ENCODE measurements at regions not wholly inside any gene's neighbourhood (a gene's known extent, or its start where the extent isn't known, plus 50 kb on each side); places are given as distances from the start of the nearest gene placed in this dataset.
"Not testable (repeated sequence)": the region's sequence is repeated elsewhere in the genome, so short reads cannot be mapped to it uniquely, and the experiment has no call there.

GRCh38 chr10:44752451-44753441 is 158.4 kb upstream of the TMEM72 start:
- no peak for DNase-seq

- not testable (repeated sequence) for DNase-seq
Measured at GRCh38 chr10:44754355-44754754, 156.8 kb upstream of the TMEM72 start.

GRCh38 chr10:44755481-44755880 is 155.7 kb upstream of the TMEM72 start:
- DNase-seq, result no peak

- no peak for DNase-seq
Measured at GRCh38 chr10:44756216-44756615, 154.9 kb upstream of the TMEM72 start.

- no peak for DNase-seq
Measured at GRCh38 chr10:44757551-44758205, 153.5 kb upstream of the TMEM72 start.

- DNase-seq, result no peak
Measured at GRCh38 chr10:44759122-44759521, 152.0 kb upstream of the TMEM72 start.

GRCh38 chr10:44760513-44760912 is 150.6 kb upstream of the TMEM72 start:
- no peak for DNase-seq

GRCh38 chr10:44761076-44761475 is 150.1 kb upstream of the TMEM72 start:
- DNase-seq, result no peak

GRCh38 chr10:44763331-44763730 is 147.8 kb upstream of the TMEM72 start:
- no peak for DNase-seq

GRCh38 chr10:44765299-44765698 is 145.8 kb upstream of the TMEM72 start:
- DNase-seq, result no peak

GRCh38 chr10:44766631-44767030 is 144.5 kb upstream of the TMEM72 start:
- no peak for DNase-seq

- no peak for DNase-seq
Measured at GRCh38 chr10:44769450-44769849, 141.7 kb upstream of the TMEM72 start.

- peak; percentile 19 for DNase-seq
Measured at GRCh38 chr10:44771233-44771995, 139.7 kb upstream of the TMEM72 start.

GRCh38 chr10:44773565-44773964 is 137.6 kb upstream of the TMEM72 start:
- DNase-seq, result no peak

GRCh38 chr10:44774676-44775401 is 136.3 kb upstream of the TMEM72 start:
- no peak for DNase-seq

GRCh38 chr10:44775402-44775741 is 135.8 kb upstream of the TMEM72 start:
- DNase-seq, result no peak

- DNase-seq, result no peak
Measured at GRCh38 chr10:44776181-44776580, 135.0 kb upstream of the TMEM72 start.

GRCh38 chr10:44779511-44779910 is 131.6 kb upstream of the TMEM72 start:
- DNase-seq, result no peak

- DNase-seq, result no peak
Measured at GRCh38 chr10:44780426-44780825, 130.7 kb upstream of the TMEM72 start.

- no peak for DNase-seq
Measured at GRCh38 chr10:44781131-44781530, 130.0 kb upstream of the TMEM72 start.

GRCh38 chr10:44786286-44786850 is 124.8 kb upstream of the TMEM72 start:
- no peak for DNase-seq

GRCh38 chr10:44787480-44788075 is 123.6 kb upstream of the TMEM72 start:
- DNase-seq, result no peak

Measured in COR-L47 (cell line).